ENCODE measurements at regions not wholly inside any gene's neighbourhood (a gene's known extent, or its start where the extent isn't known, plus 50 kb on each side); places are given as distances from the start of the nearest gene placed in this dataset.

GRCh38 chr12:60010486-60010885 lies 414.7 kb downstream of the SLC16A7 start:
- no peaks in the 10 kb centered on the region for H3K27me3 ChIP-seq (ENCODE audit: control insufficient read depth, low read length)
- no peaks in the 10 kb centered on the region for H3K4me1 ChIP-seq (ENCODE audit: control insufficient read depth, low read length)
- no peaks in the 10 kb centered on the region for H3K79me2 ChIP-seq (ENCODE audit: control insufficient read depth, low read length)
- H4K20me1 ChIP-seq (ENCODE audit: control insufficient read depth, insufficient read depth, low read depth, low read length): no peaks in the 10 kb centered on the region
- H3K4me2 ChIP-seq (ENCODE audit: low read length): no peak overlapping the region
- H3K27ac ChIP-seq (ENCODE audit: low read depth, low read length): no peak overlapping the region
- no peaks in the 10 kb centered on the region for H3K36me3 ChIP-seq (ENCODE audit: control insufficient read depth, low read length)
- H3F3A ChIP-seq (ENCODE audit: control insufficient read depth, insufficient read depth): no peaks in the 10 kb centered on the region
- H3K4me3 ChIP-seq (ENCODE audit: low read length): no peak overlapping the region
- no peaks in the 10 kb centered on the region for H3K9me3 ChIP-seq (ENCODE audit: control insufficient read depth, insufficient read depth, low read length)
- H3K9me2 ChIP-seq (replicated peaks; ENCODE audit: control insufficient read depth, low read length): no peaks in the 10 kb centered on the region
- TF ChIP-seq CTCF (IDR thresholded peaks at IDR 0.05; ENCODE audit: low read depth, low read length, poor library complexity, severe bottlenecking) (no peak), EZH2phosphoT487 (IDR thresholded peaks at IDR 0.05; ENCODE audit: borderline replicate concordance, low read length) (no peak)

DNA sequence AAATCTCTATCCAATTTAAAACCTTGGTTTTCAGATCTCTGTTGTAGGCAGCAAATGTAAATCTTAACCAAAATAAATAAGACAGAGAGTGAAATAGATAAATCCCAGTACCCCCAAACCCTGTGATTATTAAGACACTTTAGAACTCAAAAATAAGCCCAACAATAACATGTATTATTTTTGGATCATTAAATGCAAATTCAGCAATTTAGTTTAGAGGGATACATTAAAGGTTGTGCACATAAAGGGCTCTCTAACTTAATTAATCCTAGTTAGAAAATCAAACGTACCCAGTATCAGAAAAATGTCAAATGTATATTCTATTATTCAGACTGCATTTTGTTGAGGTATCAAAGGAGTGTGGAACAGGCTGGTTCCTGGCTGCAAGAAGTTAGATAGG lies 416.8 kb downstream of the SLC16A7 start:
- Histone ChIP-seq H3K36me3 (ENCODE audit: control insufficient read depth, low read length) (no peaks in the 10 kb centered on the region), H3K9me2 (replicated peaks; ENCODE audit: control insufficient read depth, low read length) (no peaks in the 10 kb centered on the region), H3K4me3 (ENCODE audit: low read length) (no peak overlapping the region), H3K9me3 (ENCODE audit: control insufficient read depth, insufficient read depth, low read length) (no peaks in the 10 kb centered on the region), H4K20me1 (ENCODE audit: control insufficient read depth, insufficient read depth, low read depth, low read length) (no peaks in the 10 kb centered on the region), H3K27ac (ENCODE audit: low read depth, low read length) (no peak overlapping the region), H3K4me1 (ENCODE audit: control insufficient read depth, low read length) (no peaks in the 10 kb centered on the region), H3K27me3 (ENCODE audit: control insufficient read depth, low read length) (no peaks in the 10 kb centered on the region), H3K79me2 (ENCODE audit: control insufficient read depth, low read length) (no peaks in the 10 kb centered on the region), H3K4me2 (ENCODE audit: low read length) (no peak overlapping the region), H3F3A (ENCODE audit: control insufficient read depth, insufficient read depth) (no peaks in the 10 kb centered on the region)
- TF ChIP-seq CTCF (IDR thresholded peaks at IDR 0.05; ENCODE audit: low read depth, low read length, poor library complexity, severe bottlenecking): no peak
- TF ChIP-seq EZH2phosphoT487 (IDR thresholded peaks at IDR 0.05; ENCODE audit: borderline replicate concordance, low read length): no peak

DNA sequence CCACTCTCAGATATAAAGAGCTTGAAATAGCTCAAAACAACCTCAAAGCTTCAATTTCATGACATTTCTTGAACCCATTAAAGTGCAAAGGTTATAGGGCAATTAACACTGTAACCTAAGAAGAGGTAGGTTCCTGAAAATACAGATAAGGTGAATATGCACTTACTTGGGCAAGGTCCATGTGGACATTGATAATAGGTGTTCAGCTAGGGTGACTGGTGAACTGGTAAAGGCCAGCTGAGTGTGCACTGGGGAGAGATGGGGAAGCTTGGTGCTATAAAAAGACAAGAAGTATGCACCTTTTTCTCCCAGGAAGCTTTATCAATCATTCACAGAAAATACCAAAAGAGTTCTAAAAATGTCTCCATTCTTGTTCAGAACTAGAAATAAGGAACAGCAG lies 418.6 kb downstream of the SLC16A7 start:
- H3K9me2 ChIP-seq (replicated peaks; ENCODE audit: control insufficient read depth, low read length): no peaks in the 10 kb centered on the region
- H3K4me2 ChIP-seq (ENCODE audit: low read length): no peak overlapping the region
- H3K9me3 ChIP-seq (ENCODE audit: control insufficient read depth, insufficient read depth, low read length): no peaks in the 10 kb centered on the region
- TF ChIP-seq EZH2phosphoT487 (IDR thresholded peaks at IDR 0.05; ENCODE audit: borderline replicate concordance, low read length) (no peak), CTCF (IDR thresholded peaks at IDR 0.05; ENCODE audit: low read depth, low read length, poor library complexity, severe bottlenecking) (no peak)
- H3K4me1 ChIP-seq (ENCODE audit: control insufficient read depth, low read length): no peaks in the 10 kb centered on the region
- H3K79me2 ChIP-seq (ENCODE audit: control insufficient read depth, low read length): no peaks in the 10 kb centered on the region
- H3K27me3 ChIP-seq (ENCODE audit: control insufficient read depth, low read length): no peaks in the 10 kb centered on the region
- H3K4me3 ChIP-seq (ENCODE audit: low read length): no peak overlapping the region
- no peaks in the 10 kb centered on the region for H3F3A ChIP-seq (ENCODE audit: control insufficient read depth, insufficient read depth)
- H3K27ac ChIP-seq (ENCODE audit: low read depth, low read length): no peak overlapping the region
- H3K36me3 ChIP-seq (ENCODE audit: control insufficient read depth, low read length): no peaks in the 10 kb centered on the region
- no peaks in the 10 kb centered on the region for H4K20me1 ChIP-seq (ENCODE audit: control insufficient read depth, insufficient read depth, low read depth, low read length)

DNA sequence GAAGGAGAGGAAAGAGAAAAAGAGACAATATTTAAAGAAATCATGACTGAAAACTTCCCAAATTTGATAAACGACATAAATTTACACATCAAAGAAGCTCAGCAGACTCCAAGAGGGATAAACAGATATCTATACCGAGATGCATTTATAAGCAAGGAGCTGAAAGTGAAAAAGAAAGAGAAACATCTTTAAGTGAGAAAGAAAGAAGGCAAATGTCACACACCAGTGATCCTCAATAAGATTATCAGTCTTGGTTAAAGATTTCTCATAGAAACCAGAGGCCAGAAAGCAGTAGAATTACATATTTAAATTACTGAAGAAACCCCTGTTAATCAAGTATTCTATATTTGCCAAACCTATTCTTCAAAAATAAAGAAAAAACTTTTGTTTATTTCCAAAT lies 424.2 kb downstream of the SLC16A7 start:
- TF ChIP-seq EZH2phosphoT487 (IDR thresholded peaks at IDR 0.05; ENCODE audit: borderline replicate concordance, low read length): no peak
- no peak for TF ChIP-seq CTCF (IDR thresholded peaks at IDR 0.05; ENCODE audit: low read depth, low read length, poor library complexity, severe bottlenecking)
- no peak overlapping the region for H3K27ac ChIP-seq (ENCODE audit: low read depth, low read length)
- H3K36me3 ChIP-seq (ENCODE audit: control insufficient read depth, low read length): no peaks in the 10 kb centered on the region
- no peaks in the 10 kb centered on the region for H4K20me1 ChIP-seq (ENCODE audit: control insufficient read depth, insufficient read depth, low read depth, low read length)
- H3K27me3 ChIP-seq (ENCODE audit: control insufficient read depth, low read length): no peaks in the 10 kb centered on the region
- H3K4me1 ChIP-seq (ENCODE audit: control insufficient read depth, low read length): no peaks in the 10 kb centered on the region
- H3F3A ChIP-seq (ENCODE audit: control insufficient read depth, insufficient read depth): no peaks in the 10 kb centered on the region
- no peak overlapping the region for H3K4me2 ChIP-seq (ENCODE audit: low read length)
- H3K4me3 ChIP-seq (ENCODE audit: low read length): no peak overlapping the region
- no peaks in the 10 kb centered on the region for H3K79me2 ChIP-seq (ENCODE audit: control insufficient read depth, low read length)
- no peaks in the 10 kb centered on the region for H3K9me3 ChIP-seq (ENCODE audit: control insufficient read depth, insufficient read depth, low read length)
- no peaks in the 10 kb centered on the region for H3K9me2 ChIP-seq (replicated peaks; ENCODE audit: control insufficient read depth, low read length)

All from DOHH2 (cell line).